K562 (cell line): ENCODE measurements at regions not wholly inside any gene's neighbourhood (a gene's known extent, or its start where the extent isn't known, plus 50 kb on each side); places are given as distances from the start of the nearest gene placed in this dataset.

Experiments
- ATAC-seq: fragments of 200-7000 bp; cut with Tn5 transposase; 3 replicates; pipeline ENCODE4 v1.9.1; 2020; ENCODE audit warnings: moderate library complexity
- BruUV-seq: library from RNA; stranded (reverse); fragments of 400-500 nt; replicated peaks from 2 replicates; lab custom pipeline; 2021; lab: Mats Ljungman, UMichigan
- CTCF ChIA-PET: fragments of 300-600 bp; formaldehyde crosslinking; extraction: SDS; loops from one replicate; lab custom pipeline; 2021; ENCODE audit warnings: low intra/inter-chr PET ratio; lab: Yijun Ruan, JAX
- POLR2A ChIA-PET: fragments of 300-600, 350-650 bp; sonication (Branson Sonifier 250); formaldehyde crosslinking; extraction: SDS; loops from one replicate; lab custom pipeline; 2021; ENCODE audit warnings: antibody characterized with exemption, inconsistent platforms; lab: Yijun Ruan, JAX
- DNase-seq, 4 experiments: peaks; one replicate each; pipeline versions ENCODE4 v3.0.0 to v3.0.0-alpha.2; 2011 to 2018; ENCODE audit warnings: low spot score in 3 of 4, mixed read lengths in 3 of 4; ENCODE audit errors: extremely low read depth in 1 of 4
- FAIRE-seq: peaks from 2 replicates; lab custom pipeline; 2011; peaks lifted over from hg19 to GRCh38; lab: Jason Lieb, UNC
- H2AFZ ChIP-seq: 2 replicates; pipeline ENCODE4 v1.6.0; 2011; ENCODE audit warnings: low read depth, low read length, control low read depth, inconsistent platforms
- H3K27ac ChIP-seq: fragments of 200-600 bp; 3 replicates; pipeline ENCODE4 v1.8.0; 2011; ENCODE audit warnings: low read depth, mild to moderate bottlenecking, control low read depth, inconsistent platforms, low read length, moderate library complexity, mixed read lengths; ENCODE audit errors: extremely low read depth
- H3K27me3 ChIP-seq, 2 experiments: fragments of 300-600 bp in 1 of 2; 2 replicates in 1 of 2; 3 replicates in 1 of 2; pipeline versions ENCODE4 v1.6.0 to v1.8.0; 2011; ENCODE audit warnings: inconsistent platforms in 2 of 2, low read length in 2 of 2, mild to moderate bottlenecking in 1 of 2, mixed read lengths in 1 of 2, moderate library complexity in 1 of 2; ENCODE audit not compliant: control insufficient read depth in 2 of 2, insufficient read depth in 2 of 2
- H3K36me3 ChIP-seq: fragments of 300-600 bp; 3 replicates; pipeline ENCODE4 v1.8.0; 2011; ENCODE audit warnings: mild to moderate bottlenecking, low read length, inconsistent platforms; ENCODE audit not compliant: control insufficient read depth, insufficient read depth
- H3K4me1 ChIP-seq, 2 experiments: fragments of 200-600 bp in 1 of 2; replicated peaks in 1 of 2; 2 replicates in 1 of 2; 3 replicates in 1 of 2; pipeline versions ENCODE4 v1.5.1 to v1.8.0; 2011; ENCODE audit warnings: inconsistent platforms in 2 of 2, low read length in 2 of 2, mild to moderate bottlenecking in 1 of 2, mixed read lengths in 1 of 2, moderate library complexity in 1 of 2; ENCODE audit not compliant: control insufficient read depth in 2 of 2, insufficient read depth in 2 of 2
- H3K4me2 ChIP-seq: 2 replicates; pipeline ENCODE4 v1.6.1; 2011; ENCODE audit warnings: low read length, control low read depth, inconsistent platforms, mixed read lengths; ENCODE audit not compliant: insufficient read depth
- H3K4me3 ChIP-seq: fragments of 200-600 bp; sonication (generic), shearing (Covaris generic); 2 replicates; pipeline ENCODE4 v1.5.1; 2016; ENCODE audit warnings: control low read depth, inconsistent platforms
- H3K79me2 ChIP-seq: fragments of 200-600 bp; 3 replicates; pipeline ENCODE4 v1.8.0; 2011; ENCODE audit warnings: low read length, inconsistent platforms; ENCODE audit not compliant: control insufficient read depth, insufficient read depth
- H3K9ac ChIP-seq, 2 experiments: 2 replicates each; pipeline versions ENCODE4 v1.6.0 to v1.6.1; 2011; ENCODE audit warnings: low read depth in 2 of 2, low read length in 2 of 2, control low read depth in 1 of 2, inconsistent platforms in 1 of 2, mild to moderate bottlenecking in 1 of 2, mixed read lengths in 1 of 2; ENCODE audit not compliant: insufficient read depth in 1 of 2
- H3K9me1 ChIP-seq: one replicate; pipeline ENCODE4 v1.6.0; 2011; ENCODE audit warnings: inconsistent platforms, mild to moderate bottlenecking, low read length, moderate library complexity; ENCODE audit not compliant: control insufficient read depth, insufficient read depth
- H3K9me3 ChIP-seq: replicated peaks from 2 replicates; pipeline ENCODE4 v1.5.1; 2011; ENCODE audit warnings: low read depth, low read length, inconsistent platforms; ENCODE audit not compliant: control insufficient read depth, insufficient read depth
- H4K20me1 ChIP-seq: replicated peaks from 2 replicates; pipeline ENCODE4 v1.6.1; 2011; ENCODE audit warnings: low read length, inconsistent platforms, mixed read lengths; ENCODE audit not compliant: control insufficient read depth, insufficient read depth
- COPS2 ChIP-seq: fragments of 450-650 bp; conservative IDR thresholded peaks from 2 replicates; pipeline ENCODE4 v1.6.1; 2016; ENCODE audit warnings: mild to moderate bottlenecking, moderate library complexity
- DDX20 ChIP-seq: fragments of 450-650 bp; IDR thresholded peaks from 2 replicates; pipeline ENCODE4 v1.6.1; 2016; ENCODE audit warnings: missing genetic modification characterization, low read depth, mild to moderate bottlenecking, missing compliant biosample characterization, moderate library complexity
- DIDO1 ChIP-seq: fragments of 450-650 bp; IDR thresholded peaks from 2 replicates; pipeline ENCODE4 v1.6.1; 2016; ENCODE audit warnings: low read depth, missing biosample characterization, missing genetic modification characterization
- HLTF ChIP-seq: fragments of 450-650 bp; IDR thresholded peaks from 2 replicates; pipeline ENCODE4 v1.6.1; 2016
- HNRNPL ChIP-seq: fragments of 200-400 bp; formaldehyde crosslinking; IDR thresholded peaks from 2 replicates; pipeline ENCODE4 v1.6.1; 2017; ENCODE audit warnings: low read depth, mild to moderate bottlenecking, low read length
- KDM5B ChIP-seq: fragments of 200-600 bp; sonication (generic); IDR thresholded peaks from 2 replicates; pipeline ENCODE4 v1.6.1; 2012; ENCODE audit warnings: low read depth, mild to moderate bottlenecking, moderate library complexity, low read length, control low read depth, inconsistent platforms; ENCODE audit not compliant: insufficient replicate concordance
- RBM22 ChIP-seq: fragments of 200-400 bp; formaldehyde crosslinking; IDR thresholded peaks from 2 replicates; pipeline ENCODE4 v1.6.1; 2018; ENCODE audit warnings: low read length, low read depth; ENCODE audit not compliant: poor library complexity, severe bottlenecking
- TSHZ1 ChIP-seq: fragments of 250-450 bp; sonication (Bioruptor Pico); IDR thresholded peaks from 2 replicates; pipeline ENCODE4 v1.4.0; 2020; ENCODE audit warnings: mild to moderate bottlenecking, moderate library complexity
- ZNF584 ChIP-seq: fragments of 200-800 bp; sonication (Bioruptor generic); IDR thresholded peaks from 2 replicates; pipeline ENCODE4 v1.6.1; 2016; ENCODE audit warnings: low read depth, mild to moderate bottlenecking, missing genetic modification characterization, missing compliant biosample characterization
- WGBS: fragments of 100-300 bp; shearing (Covaris generic); methylation state at CpG from one replicate; pipeline ENCODE4 v1.1.6; 2016; ENCODE audit warnings: low coverage, mixed read lengths; ENCODE audit not compliant: insufficient coverage; ENCODE audit errors: missing lambda C conversion rate; 5-methylcytosine and 5-hydroxymethylcytosine counted together
- in situ Hi-C: fragments of 300-500 bp; cut with MboI; formaldehyde crosslinking; loops from 4 replicates; pipeline ENCODE4 v1.15.0; 2018; ENCODE audit warnings: inconsistent platforms, mixed read lengths
- intact Hi-C: fragments of 100-400 bp; cut with micrococcal nuclease; formaldehyde crosslinking; loops from 2 replicates; pipeline ENCODE4 v1.14.2; 2022
- TF ChIP-seq, protein P1 (sequence below), 2 experiments: fragments of 450-650 bp; IDR thresholded peaks; 2 replicates each; pipeline ENCODE4 v1.6.1; 2018; ENCODE audit warnings: mild to moderate bottlenecking in 2 of 2, low read depth in 1 of 2; ENCODE audit not compliant: partially characterized antibody in 2 of 2

DNA sequence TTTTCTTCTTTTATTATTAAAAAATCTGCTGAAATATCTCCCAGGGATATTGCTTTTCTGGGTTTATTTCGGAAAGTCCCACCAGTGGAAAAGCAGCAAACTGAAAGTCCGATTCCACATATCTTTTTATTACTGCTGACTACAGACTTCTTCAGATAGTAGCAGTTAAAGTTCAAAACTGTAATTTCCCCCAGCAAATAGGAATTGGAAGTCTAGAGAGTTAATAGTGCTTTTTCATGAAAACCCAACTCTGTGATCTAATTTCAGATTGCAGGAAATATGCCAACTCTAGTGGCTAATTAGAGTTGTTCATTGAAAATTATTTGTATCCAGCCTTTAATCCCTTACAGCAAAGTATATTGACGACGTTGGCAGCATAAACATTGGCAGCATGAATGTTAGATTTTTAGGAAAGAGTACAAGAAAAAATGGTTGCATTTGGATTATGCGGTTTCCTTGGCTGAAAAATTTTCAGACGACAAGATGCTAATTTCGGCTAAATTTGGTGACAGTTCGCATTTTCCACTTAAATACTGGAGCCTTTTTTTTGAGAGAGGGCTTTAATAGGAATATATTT lies 472.9 kb upstream of the CBLB start:
- H3K4me3 ChIP-seq: no peak overlapping the region
- CTCF ChIA-PET: no interaction called here
- no peaks in the 10 kb centered on the region for H3K4me1 ChIP-seq
- H2AFZ ChIP-seq: no peak overlapping the region
- in situ Hi-C loops (no loop called here), intact Hi-C loops (no loop called here)
- H3K9ac ChIP-seq: no peak overlapping the region
- H3K36me3 ChIP-seq: no peaks in the 10 kb centered on the region
- FAIRE-seq (no peak), DNase-seq (no peak), ATAC-seq (no peak)
- POLR2A ChIA-PET: no interaction called here
- no peaks in the 10 kb centered on the region for H4K20me1 ChIP-seq
- TF ChIP-seq ZNF584 (CRISPR knock-in tag): no peak
- TF ChIP-seq COPS2: no peak
- TF ChIP-seq DDX20 (tag): no peak
- TF ChIP-seq RBM22: no peak
- TF ChIP-seq, protein P1, sequence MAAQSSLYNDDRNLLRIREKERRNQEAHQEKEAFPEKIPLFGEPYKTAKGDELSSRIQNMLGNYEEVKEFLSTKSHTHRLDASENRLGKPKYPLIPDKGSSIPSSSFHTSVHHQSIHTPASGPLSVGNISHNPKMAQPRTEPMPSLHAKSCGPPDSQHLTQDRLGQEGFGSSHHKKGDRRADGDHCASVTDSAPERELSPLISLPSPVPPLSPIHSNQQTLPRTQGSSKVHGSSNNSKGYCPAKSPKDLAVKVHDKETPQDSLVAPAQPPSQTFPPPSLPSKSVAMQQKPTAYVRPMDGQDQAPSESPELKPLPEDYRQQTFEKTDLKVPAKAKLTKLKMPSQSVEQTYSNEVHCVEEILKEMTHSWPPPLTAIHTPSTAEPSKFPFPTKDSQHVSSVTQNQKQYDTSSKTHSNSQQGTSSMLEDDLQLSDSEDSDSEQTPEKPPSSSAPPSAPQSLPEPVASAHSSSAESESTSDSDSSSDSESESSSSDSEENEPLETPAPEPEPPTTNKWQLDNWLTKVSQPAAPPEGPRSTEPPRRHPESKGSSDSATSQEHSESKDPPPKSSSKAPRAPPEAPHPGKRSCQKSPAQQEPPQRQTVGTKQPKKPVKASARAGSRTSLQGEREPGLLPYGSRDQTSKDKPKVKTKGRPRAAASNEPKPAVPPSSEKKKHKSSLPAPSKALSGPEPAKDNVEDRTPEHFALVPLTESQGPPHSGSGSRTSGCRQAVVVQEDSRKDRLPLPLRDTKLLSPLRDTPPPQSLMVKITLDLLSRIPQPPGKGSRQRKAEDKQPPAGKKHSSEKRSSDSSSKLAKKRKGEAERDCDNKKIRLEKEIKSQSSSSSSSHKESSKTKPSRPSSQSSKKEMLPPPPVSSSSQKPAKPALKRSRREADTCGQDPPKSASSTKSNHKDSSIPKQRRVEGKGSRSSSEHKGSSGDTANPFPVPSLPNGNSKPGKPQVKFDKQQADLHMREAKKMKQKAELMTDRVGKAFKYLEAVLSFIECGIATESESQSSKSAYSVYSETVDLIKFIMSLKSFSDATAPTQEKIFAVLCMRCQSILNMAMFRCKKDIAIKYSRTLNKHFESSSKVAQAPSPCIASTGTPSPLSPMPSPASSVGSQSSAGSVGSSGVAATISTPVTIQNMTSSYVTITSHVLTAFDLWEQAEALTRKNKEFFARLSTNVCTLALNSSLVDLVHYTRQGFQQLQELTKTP (IDR thresholded peaks at IDR 0.05; ENCODE audit: low read depth in 1 of 2, partially characterized antibody in 2 of 2): no peak
- no peak for TF ChIP-seq KDM5B
- no peak for TF ChIP-seq TSHZ1 (CRISPR knock-in tag)
- TF ChIP-seq HLTF: no peak
- TF ChIP-seq DIDO1 (tag): no peak
- TF ChIP-seq HNRNPL: no peak
- BruUV-seq: no TSS peak
- H3K79me2 ChIP-seq: no peaks in the 10 kb centered on the region
- H3K9me1 ChIP-seq: no peaks in the 10 kb centered on the region
- no peak overlapping the region for H3K27ac ChIP-seq
- H3K4me2 ChIP-seq: no peak overlapping the region
- no peaks in the 10 kb centered on the region for H3K9me3 ChIP-seq
- no peaks in the 10 kb centered on the region for H3K27me3 ChIP-seq
- 14% methylated on average over 8 of the region's 8 CpGs for WGBS
